Upper lobe of left lung (tissue), 6 donors: ENCODE measurements at regions not wholly inside any gene's neighbourhood (a gene's known extent, or its start where the extent isn't known, plus 50 kb on each side); places are given as distances from the start of the nearest gene placed in this dataset.

Source experiments
- ATAC-seq, 2 donors: fragments of 200-7000 bp; cut with Tn5 transposase; one replicate each; pipeline ENCODE4 v1.9.1; 2022; ENCODE audit warnings: mild to moderate bottlenecking in 2 of 2, moderate library complexity in 2 of 2; ENCODE audit not compliant: low FRiP score in 2 of 2
- DNase-seq, 2 donors: peaks; one replicate each; pipeline ENCODE4 v3.0.0-alpha.2; 2019 to 2020
- H3K27ac ChIP-seq, 4 donors: fragments of 200-600 bp; sonication (generic); one replicate each; pipeline ENCODE4 v1.5.1; 2016 to 2019
- H3K27me3 ChIP-seq, 4 donors: fragments of 200-600 bp; sonication (generic); one replicate each; pipeline ENCODE4 v1.5.1; 2017 to 2019
- H3K36me3 ChIP-seq, 4 donors: fragments of 200-600 bp; sonication (generic); one replicate each; pipeline ENCODE4 v1.5.1; 2016 to 2019
- H3K4me1 ChIP-seq, 4 donors: fragments of 200-600 bp; sonication (generic); one replicate each; pipeline ENCODE4 v1.5.1; 2018 to 2019
- H3K4me3 ChIP-seq, 4 donors: fragments of 200-600 bp; sonication (generic); one replicate each; pipeline ENCODE4 v1.5.1; 2017 to 2019; ENCODE audit warnings: mild to moderate bottlenecking in 2 of 4, moderate library complexity in 1 of 4
- H3K9me3 ChIP-seq, 4 donors: fragments of 200-600 bp; sonication (generic); one replicate each; pipeline ENCODE4 v1.5.1; 2018 to 2019
- CTCF ChIP-seq, 6 experiments: fragments of 450-650 bp in 4 of 6; fragments of 200-600 bp in 2 of 6; sonication (generic) in 2 of 6; IDR thresholded peaks; one replicate each; pipeline ENCODE4 v1.5.1; 2016 to 2019; ENCODE audit warnings: antibody characterized with exemption in 6 of 6
- EP300 ChIP-seq, 4 donors: sonication (generic); formaldehyde crosslinking; IDR thresholded peaks; one replicate each; pipeline ENCODE4 v1.5.1; 2017; ENCODE audit warnings: antibody characterized with exemption in 4 of 4, control low read depth in 2 of 4
- POLR2A ChIP-seq, 4 donors: fragments of 450-650 bp; IDR thresholded peaks; one replicate each; pipeline ENCODE4 v1.5.1; 2016 to 2017; ENCODE audit warnings: antibody characterized with exemption in 4 of 4, mild to moderate bottlenecking in 2 of 4
- POLR2AphosphoS5 ChIP-seq, 2 donors: sonication (generic); formaldehyde crosslinking; IDR thresholded peaks; one replicate each; pipeline ENCODE4 v1.5.1; 2017; ENCODE audit warnings: antibody characterized with exemption in 2 of 2
- WGBS, 2 donors: methylation state at CpG; one replicate each; pipeline ENCODE4 v1.1.5; 2017 to 2018; 5-methylcytosine and 5-hydroxymethylcytosine counted together
- donor health status: DM: no; HTN: no; CAD: no; lungs with moderate emphysema.
- donor health status: DM: no; HTN: yes; CAD: no; lungs with severe emphysema.

GRCh38 chr12:65634626-65635331, 189.5 kb upstream of the HMGA2 start:
- DNase-seq = no peak
- Histone ChIP-seq H3K27me3 (no peaks in the 10 kb centered on the region), H3K27ac (no peak overlapping the region), H3K36me3 (no peaks in the 10 kb centered on the region), H3K9me3 (no peaks in the 10 kb centered on the region), H3K4me3 (no peak overlapping the region), H3K4me1 (no peaks in the 10 kb centered on the region)
- TF ChIP-seq POLR2AphosphoS5 (IDR thresholded peaks at IDR 0.05) = no peak
- no peak for TF ChIP-seq CTCF (IDR thresholded peaks at IDR 0.05)
- 75 to 76% methylated on average over 6 of the region's 6 CpGs for WGBS, 2 donors
- ATAC-seq = no peak

GRCh38 chr12:65636436-65636835, 187.8 kb upstream of the HMGA2 start:
- H3K9me3 ChIP-seq = no peaks in the 10 kb centered on the region
- H3K4me1 ChIP-seq = no peaks in the 10 kb centered on the region
- 85 to 87% methylated on average over 1 of the region's 1 CpG for WGBS, 2 donors
- H3K27ac ChIP-seq = no peak overlapping the region
- ATAC-seq = no peak
- no peaks in the 10 kb centered on the region for H3K36me3 ChIP-seq
- no peak for TF ChIP-seq CTCF (IDR thresholded peaks at IDR 0.05)
- H3K27me3 ChIP-seq = no peaks in the 10 kb centered on the region
- H3K4me3 ChIP-seq = no peak overlapping the region
- DNase-seq = no peak

- Histone ChIP-seq H3K4me3 (no peak overlapping the region), H3K36me3 (no peaks in the 10 kb centered on the region), H3K4me1 (no peaks in the 10 kb centered on the region), H3K9me3 (no peaks in the 10 kb centered on the region), H3K27ac (no peak overlapping the region), H3K27me3 (no peaks in the 10 kb centered on the region)
- no peak for DNase-seq
- ATAC-seq = no peak
- 88 to 94% methylated on average over 2 of the region's 2 CpGs for WGBS, 2 donors
- TF ChIP-seq POLR2A (IDR thresholded peaks at IDR 0.05) (no peak), CTCF (IDR thresholded peaks at IDR 0.05) (no peak), EP300 (IDR thresholded peaks at IDR 0.05) (no peak)
Measured at GRCh38 chr12:65637150-65637549, 187.1 kb upstream of the HMGA2 start.

- no peak for TF ChIP-seq POLR2A (IDR thresholded peaks at IDR 0.05)
- TF ChIP-seq POLR2AphosphoS5 (IDR thresholded peaks at IDR 0.05) = no peak
- no peak for TF ChIP-seq EP300 (IDR thresholded peaks at IDR 0.05)
- TF ChIP-seq CTCF (IDR thresholded peaks at IDR 0.05) = no peak
- Histone ChIP-seq H3K4me1 (no peaks in the 10 kb centered on the region), H3K9me3 (no peaks in the 10 kb centered on the region), H3K36me3 (no peaks in the 10 kb centered on the region), H3K27me3 (no peaks in the 10 kb centered on the region), H3K4me3 (no peak overlapping the region), H3K27ac (no peak overlapping the region)
- 65 to 71% methylated on average over 5 of the region's 5 CpGs for whole genome bisulfite sequencing, 2 donors
- DNase-seq (no peak), ATAC-seq (no peak)
Measured at GRCh38 chr12:65637774-65638173, 186.5 kb upstream of the HMGA2 start.

- H3K27me3 ChIP-seq = no peaks in the 10 kb centered on the region
- no peaks in the 10 kb centered on the region for H3K36me3 ChIP-seq
- H3K9me3 ChIP-seq = no peaks in the 10 kb centered on the region
- H3K4me3 ChIP-seq = no peak overlapping the region
- no peak overlapping the region for H3K27ac ChIP-seq
- no peaks in the 10 kb centered on the region for H3K4me1 ChIP-seq
- TF ChIP-seq EP300 (IDR thresholded peaks at IDR 0.05) = no peak
- no peak for TF ChIP-seq POLR2A (IDR thresholded peaks at IDR 0.05)
- peak in 1 of 2 donors; percentile 46 for ATAC-seq
- no peak for DNase-seq
Measured at GRCh38 chr12:65638324-65638723, 186.0 kb upstream of the HMGA2 start.
